HG03097 (cell line): ENCODE measurements at regions not wholly inside any gene's neighbourhood (a gene's known extent, or its start where the extent isn't known, plus 50 kb on each side); places are given as distances from the start of the nearest gene placed in this dataset.
A peak's percentile ranks its signal among the peaks of the same experiment; 100 is the strongest.

Experiments
- ATAC-seq: cut with Tn5 transposase; IDR thresholded peaks from one replicate; pipeline ENCODE4 v1.9.1; 2021; ENCODE audit not compliant: unreplicated experiment, low FRiP score

DNA sequence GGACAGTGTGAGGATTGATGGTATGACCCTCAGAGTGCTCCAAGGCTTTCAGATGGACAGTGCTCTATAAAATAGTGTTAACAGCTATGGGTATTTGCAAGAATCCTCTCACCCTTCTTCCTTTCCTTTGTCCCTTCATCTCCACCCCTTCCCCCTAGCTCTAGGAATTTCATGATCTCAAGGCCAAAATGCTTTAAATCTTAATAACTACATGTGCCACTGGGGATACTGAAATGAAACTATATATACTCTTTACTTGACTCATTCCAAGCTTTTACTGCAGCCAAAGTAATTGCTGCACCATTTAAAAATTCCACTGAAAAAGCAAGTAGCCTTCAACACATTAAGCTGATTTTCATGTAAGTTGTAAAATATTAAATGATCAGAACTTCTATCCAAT is 361.6 kb upstream of the SLC30A5 start:
- no peak for ATAC-seq

DNA sequence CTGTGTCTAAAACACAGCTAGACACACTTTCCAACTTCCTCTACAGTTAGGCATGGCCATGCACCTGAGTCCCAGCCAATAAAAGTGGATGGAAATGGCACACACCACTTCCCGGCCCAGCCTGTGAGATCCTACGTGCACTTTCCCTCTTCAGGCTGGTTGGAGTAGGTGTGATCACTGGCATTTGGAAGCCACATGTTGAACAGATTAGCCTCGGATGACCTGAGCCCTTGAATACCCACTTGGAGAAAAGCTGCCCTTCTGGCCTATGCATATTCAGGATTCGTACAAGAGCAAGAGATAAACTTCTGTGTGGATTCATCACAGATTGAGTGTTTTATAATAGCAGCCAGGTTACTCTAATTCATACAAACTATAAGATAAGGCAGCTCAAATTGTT is 359.0 kb upstream of the SLC30A5 start:
- no peak for ATAC-seq

DNA sequence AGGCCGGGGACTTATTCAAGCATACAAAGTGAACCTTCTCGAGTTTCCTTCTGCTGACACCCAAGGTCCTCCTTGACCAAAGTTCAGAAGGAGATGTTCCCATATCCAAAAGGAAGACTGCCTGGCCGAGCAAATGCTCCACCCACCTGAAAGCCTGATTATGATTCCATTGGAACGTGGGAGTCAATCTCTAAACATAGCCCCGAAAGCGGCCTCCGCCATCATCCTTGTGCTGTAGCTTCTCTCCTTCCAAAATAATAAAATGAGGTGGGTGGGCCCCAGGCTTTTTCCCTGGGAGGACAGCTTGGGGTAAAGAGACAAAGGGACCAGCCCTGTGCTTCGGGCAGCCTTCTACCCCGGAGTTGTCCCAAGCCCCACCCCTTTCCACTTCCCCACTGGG is 355.6 kb upstream of the SLC30A5 start:
- no peak for ATAC-seq

DNA sequence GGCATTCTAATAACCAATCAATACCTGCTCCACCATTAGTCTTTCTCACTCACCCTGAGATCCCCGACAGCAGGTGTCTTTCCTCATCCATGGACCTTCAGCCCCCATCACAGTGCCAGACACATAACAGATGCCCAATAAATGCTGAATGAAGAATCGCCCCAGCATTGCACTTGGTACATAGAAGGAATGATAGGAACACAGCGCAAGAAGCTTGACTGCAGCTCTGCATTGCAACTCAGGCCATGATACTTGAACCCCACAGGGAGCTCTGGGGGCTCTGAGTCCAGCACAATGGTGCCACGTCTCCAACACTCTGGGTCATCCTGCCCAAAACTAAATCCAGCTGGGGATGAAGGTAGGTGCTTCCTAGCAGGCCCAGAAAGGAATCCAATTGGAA is 355.0 kb upstream of the SLC30A5 start:
- ATAC-seq, result no peak

GRCh38 chr5:68739752-68740151 is 354.1 kb upstream of the SLC30A5 start:
- peak; percentile 82 for ATAC-seq

GRCh38 chr5:68740226-68740910 is 353.4 kb upstream of the SLC30A5 start:
- ATAC-seq, result peak; percentile 55

GRCh38 chr5:68744206-68744605 is 349.6 kb upstream of the SLC30A5 start:
- no peak for ATAC-seq

- no peak for ATAC-seq
Observed at GRCh38 chr5:68745448-68745847, 348.4 kb upstream of the SLC30A5 start.

DNA sequence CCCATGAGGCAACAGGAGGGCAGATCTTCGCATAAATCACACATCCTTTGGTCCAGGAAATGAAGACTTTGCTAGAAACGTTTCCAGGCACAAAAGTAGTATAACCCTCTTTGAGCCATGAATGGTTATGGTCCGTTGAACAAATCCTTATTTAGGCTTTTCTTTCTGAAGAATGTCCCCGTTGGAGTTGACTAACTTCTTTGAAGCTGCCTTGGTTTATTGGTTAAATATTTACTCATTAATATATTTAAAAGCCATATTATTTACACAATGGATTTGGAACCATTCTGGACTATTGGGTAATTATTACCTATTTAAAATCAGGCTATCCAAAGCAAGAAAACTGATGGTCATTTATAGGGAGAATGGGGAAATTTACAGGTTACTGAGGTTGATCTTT is 347.6 kb upstream of the SLC30A5 start:
- no peak for ATAC-seq

DNA sequence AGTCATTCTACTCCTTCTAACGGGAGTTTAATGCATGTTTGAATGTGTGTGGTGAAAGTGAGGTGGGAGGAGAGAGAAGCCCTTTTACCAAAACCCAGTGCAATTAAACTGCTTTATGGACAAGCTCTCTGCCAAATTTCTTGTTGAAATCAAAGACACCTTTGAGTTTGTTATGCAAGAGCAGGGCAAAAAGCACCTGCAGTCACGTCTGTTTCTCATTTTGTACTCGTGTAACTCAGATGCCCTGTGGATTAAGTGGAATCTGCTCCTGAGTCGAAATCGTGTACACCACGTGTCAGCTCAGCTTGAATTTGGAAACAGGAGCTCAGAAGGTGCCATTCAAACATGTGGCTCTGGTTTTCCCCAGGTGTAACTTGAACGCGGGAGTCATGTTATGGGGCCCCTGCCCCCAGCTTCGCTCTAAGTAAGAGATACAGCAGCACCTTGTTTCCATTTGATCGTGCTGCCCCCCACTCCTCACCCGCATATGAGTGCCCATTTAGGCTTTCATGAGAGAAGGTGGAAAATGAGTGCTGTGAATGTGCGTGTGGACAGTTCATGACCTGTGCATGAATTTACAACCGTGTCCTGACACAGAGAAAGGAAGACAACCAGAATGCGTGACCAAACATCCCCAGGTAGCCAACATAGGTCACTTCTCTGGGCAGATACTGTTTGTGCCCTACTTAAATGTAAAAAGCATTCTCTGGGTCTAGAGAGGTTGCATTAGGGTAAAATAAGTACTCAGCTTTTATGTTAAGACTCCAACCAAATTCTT is 347.0 kb upstream of the SLC30A5 start:
- ATAC-seq, result no peak

DNA sequence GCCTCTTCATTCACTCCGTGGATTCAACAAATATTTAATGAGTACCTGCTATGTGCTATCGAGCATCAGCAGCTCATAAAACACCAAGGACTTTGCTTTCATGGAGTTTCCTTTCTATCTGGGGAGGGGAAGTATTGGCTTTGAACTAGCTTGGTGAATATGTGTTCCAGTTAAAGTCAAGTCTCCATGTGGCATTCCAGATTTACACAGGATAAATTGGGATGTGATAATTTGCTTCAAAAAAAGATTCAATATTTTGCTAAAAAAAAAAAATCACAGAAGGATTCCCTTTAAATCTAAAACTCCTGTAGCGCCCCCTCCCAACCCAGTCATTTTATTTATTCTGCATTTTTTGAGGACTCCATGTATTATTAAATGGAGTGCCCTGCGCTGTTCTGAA is 346.3 kb upstream of the SLC30A5 start:
- no peak for ATAC-seq

- no peak for ATAC-seq
Observed at GRCh38 chr5:68748101-68748500, 345.7 kb upstream of the SLC30A5 start.

DNA sequence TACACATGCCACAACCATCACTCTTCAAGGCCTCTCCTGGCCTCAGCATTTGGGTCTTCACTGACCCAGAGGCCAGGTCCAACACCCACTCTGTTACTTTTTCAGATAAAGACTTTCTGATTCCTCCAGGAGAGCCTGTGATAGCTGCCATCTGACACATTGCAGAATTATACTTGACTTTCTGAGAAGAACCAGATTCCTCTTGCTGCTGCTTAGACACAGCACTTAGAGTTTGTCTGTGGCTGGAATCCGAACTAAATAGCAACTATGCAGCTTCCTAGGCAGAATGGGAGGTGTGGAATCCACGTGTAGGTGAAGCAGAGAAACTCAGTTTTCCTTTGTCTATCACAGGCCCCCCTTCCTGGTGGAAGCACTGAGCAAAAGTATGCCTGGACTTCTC is 344.7 kb upstream of the SLC30A5 start:
- ATAC-seq, result no peak

DNA sequence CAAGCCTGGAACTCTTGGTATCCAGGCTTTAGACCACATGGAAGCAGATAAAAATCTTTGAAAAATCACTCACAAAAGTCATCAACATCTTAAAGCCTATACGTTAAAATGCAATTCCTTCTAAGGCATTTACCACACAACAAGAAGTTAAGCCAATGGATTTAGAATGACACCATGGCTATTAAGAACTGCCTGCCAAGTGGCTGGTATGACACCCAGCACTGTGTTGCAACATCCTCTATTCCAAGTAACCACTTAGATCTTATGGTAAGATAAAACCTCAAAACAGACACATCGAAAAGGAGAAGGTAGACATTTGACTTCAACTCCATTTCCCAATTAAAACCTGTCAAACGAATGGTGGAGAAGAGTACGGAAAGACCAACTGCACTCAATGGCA is 344.2 kb upstream of the SLC30A5 start:
- no peak for ATAC-seq

- no peak for ATAC-seq
Observed at GRCh38 chr5:68751661-68752060, 342.2 kb upstream of the SLC30A5 start.

GRCh38 chr5:68754536-68754935 is 339.3 kb upstream of the SLC30A5 start:
- ATAC-seq, result no peak

- ATAC-seq, result no peak
Observed at GRCh38 chr5:68755293-68755692, 338.5 kb upstream of the SLC30A5 start.

GRCh38 chr5:68757006-68757405 is 336.8 kb upstream of the SLC30A5 start:
- ATAC-seq, result no peak

- ATAC-seq, result no peak
Observed at GRCh38 chr5:68757626-68758212, 336.1 kb upstream of the SLC30A5 start.

DNA sequence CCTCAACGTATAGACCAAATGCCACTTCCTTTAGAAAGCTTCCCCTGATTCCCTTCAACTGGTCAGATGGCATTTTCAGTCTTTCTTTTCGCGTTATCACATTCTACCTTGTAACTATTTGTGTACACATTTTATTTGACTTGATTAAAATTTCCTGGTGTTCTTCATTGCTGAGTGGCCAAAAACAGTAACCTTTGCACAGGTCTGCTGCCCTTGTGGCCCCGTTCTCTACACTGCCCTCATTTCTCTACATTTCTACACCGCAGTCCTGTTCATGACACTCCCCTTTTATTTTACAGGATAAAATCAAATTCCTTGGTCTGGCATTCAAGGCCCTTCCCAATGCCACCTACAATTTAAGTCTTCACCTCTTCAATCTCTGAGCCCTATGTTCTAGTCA is 334.2 kb upstream of the SLC30A5 start:
- no peak for ATAC-seq

GRCh38 chr5:68762201-68762600 is 331.6 kb upstream of the SLC30A5 start:
- no peak for ATAC-seq

DNA sequence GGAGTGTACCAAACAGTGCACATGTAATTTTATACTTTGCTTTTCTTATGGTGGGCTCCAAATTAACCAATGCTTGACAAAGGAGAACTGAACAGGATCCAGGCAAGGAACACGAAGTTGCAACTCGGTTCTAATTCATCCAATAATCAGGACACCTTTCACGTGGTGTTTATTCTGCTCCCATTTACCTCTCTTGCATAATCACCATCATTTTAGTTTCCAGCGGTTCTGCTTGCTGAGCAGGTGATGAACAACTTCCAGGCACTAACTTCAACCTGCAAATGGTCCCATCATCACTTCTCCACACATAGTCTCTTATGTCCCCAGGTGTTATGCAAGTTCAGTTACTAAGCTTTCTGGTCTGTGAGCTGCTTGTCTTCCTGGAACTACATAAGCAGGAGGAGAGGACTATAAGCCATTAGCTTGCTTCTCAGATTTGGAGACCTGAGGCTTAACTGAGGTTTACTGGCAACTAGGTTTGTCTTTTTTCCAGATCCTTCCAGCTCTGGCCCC is 326.8 kb upstream of the SLC30A5 start:
- no peak for ATAC-seq
